IMR-90 (cell line): ENCODE measurements at regions not wholly inside any gene's neighbourhood (a gene's known extent, or its start where the extent isn't known, plus 50 kb on each side); places are given as distances from the start of the nearest gene placed in this dataset.

Source experiments
- ATAC-seq: fragments of 200-7000 bp; cut with Tn5 transposase; 2 replicates; pipeline ENCODE4 v1.9.1; 2020; ENCODE audit warnings: low read depth, mild to moderate bottlenecking, moderate library complexity
- BruUV-seq: library from RNA; stranded (reverse); fragments of 400-500 nt; replicated peaks from 2 replicates; lab custom pipeline; 2021; lab: Mats Ljungman, UMichigan
- CTCF ChIA-PET: fragments of 300-600 bp; formaldehyde crosslinking; extraction: SDS; loops from one replicate; lab custom pipeline; 2021; ENCODE audit warnings: antibody characterized with exemption; lab: Yijun Ruan, JAX
- POLR2A ChIA-PET: fragments of 300-600 bp; sonication (Branson Sonifier 250); formaldehyde crosslinking; loops from one replicate; lab custom pipeline; 2022; ENCODE audit warnings: antibody characterized with exemption; ENCODE audit not compliant: unreplicated experiment; lab: Charles Lee
- DNase-seq: peaks from one replicate; pipeline ENCODE4 v3.0.0; 2013
- H2AFZ ChIP-seq: replicated peaks from 2 replicates; pipeline ENCODE3; 2013; ENCODE audit warnings: low read length, mild to moderate bottlenecking; ENCODE audit not compliant: poor library complexity
- H2AK5ac ChIP-seq: 2 replicates; pipeline ENCODE4 v1.6.1; 2013; ENCODE audit warnings: low read depth, low read length, inconsistent platforms
- H2AK9ac ChIP-seq: replicated peaks from 2 replicates; pipeline ENCODE3; 2013; ENCODE audit warnings: mild to moderate bottlenecking, low read depth, low read length, moderate library complexity; ENCODE audit not compliant: poor library complexity
- H2BK120ac ChIP-seq: 2 replicates; pipeline ENCODE4 v1.6.1; 2013; ENCODE audit warnings: low read depth, low read length, inconsistent platforms
- H2BK15ac ChIP-seq: 3 replicates; pipeline ENCODE4 v1.6.1; 2013; ENCODE audit warnings: low read depth, low read length, inconsistent platforms
- H2BK20ac ChIP-seq: 2 replicates; pipeline ENCODE4 v1.6.1; 2013; ENCODE audit warnings: low read depth, mild to moderate bottlenecking, inconsistent platforms, low read length, moderate library complexity
- H2BK5ac ChIP-seq: 2 replicates; pipeline ENCODE4 v1.6.1; 2013; ENCODE audit warnings: mild to moderate bottlenecking, low read depth, low read length, inconsistent platforms; ENCODE audit not compliant: poor library complexity, severe bottlenecking
- H3K14ac ChIP-seq: replicated peaks from 2 replicates; pipeline ENCODE4 v1.6.1; 2013; ENCODE audit warnings: low read depth, low read length, inconsistent platforms
- H3K18ac ChIP-seq: 2 replicates; pipeline ENCODE4 v1.6.1; 2013; ENCODE audit warnings: low read depth, low read length, control low read depth
- H3K23ac ChIP-seq: 2 replicates; pipeline ENCODE4 v1.6.1; 2013; ENCODE audit warnings: low read depth, low read length, inconsistent platforms
- H3K27ac ChIP-seq: 2 replicates; pipeline ENCODE4 v1.5.1; 2013; ENCODE audit warnings: mild to moderate bottlenecking, control low read depth, low read length; ENCODE audit not compliant: insufficient read depth
- H3K27me3 ChIP-seq: 2 replicates; pipeline ENCODE4 v1.6.1; 2013; ENCODE audit warnings: low read length; ENCODE audit not compliant: control insufficient read depth, insufficient read depth
- H3K36me3 ChIP-seq: 2 replicates; pipeline ENCODE4 v1.6.1; 2013; ENCODE audit warnings: low read length, mixed read lengths; ENCODE audit not compliant: control insufficient read depth, insufficient read depth
- H3K4ac ChIP-seq: 2 replicates; pipeline ENCODE4 v1.6.1; 2013; ENCODE audit warnings: low read depth, low read length, inconsistent platforms
- H3K4me1 ChIP-seq: 2 replicates; pipeline ENCODE4 v1.6.1; 2013; ENCODE audit warnings: low read length, mixed read lengths; ENCODE audit not compliant: control insufficient read depth, insufficient read depth
- H3K4me2 ChIP-seq: 2 replicates; pipeline ENCODE4 v1.6.1; 2013; ENCODE audit warnings: low read depth, mild to moderate bottlenecking, control low read depth, low read length, moderate library complexity
- H3K4me3 ChIP-seq: 2 replicates; pipeline ENCODE4 v1.5.1; 2013; ENCODE audit warnings: low read depth, mild to moderate bottlenecking, control low read depth, low read length, moderate library complexity; ENCODE audit not compliant: insufficient read depth
- H3K56ac ChIP-seq: 2 replicates; pipeline ENCODE4 v1.6.1; 2013; ENCODE audit warnings: low read length, inconsistent platforms; ENCODE audit not compliant: insufficient read depth; ENCODE audit errors: extremely low read depth
- H3K79me1 ChIP-seq, 2 experiments: 2 replicates each; pipeline ENCODE4 v1.6.1; 2013; ENCODE audit warnings: low read length in 2 of 2, inconsistent platforms in 1 of 2, low read depth in 1 of 2
- H3K9ac ChIP-seq: 2 replicates; pipeline ENCODE4 v1.6.1; 2013; ENCODE audit warnings: low read depth, low read length, control low read depth
- H3K9me1 ChIP-seq: 2 replicates; pipeline ENCODE4 v1.6.1; 2013; ENCODE audit warnings: low read length, inconsistent platforms; ENCODE audit not compliant: insufficient read depth
- H3K9me3 ChIP-seq: 2 replicates; pipeline ENCODE4 v1.6.1; 2013; ENCODE audit warnings: low read length; ENCODE audit not compliant: control insufficient read depth, insufficient read depth
- H4K20me1 ChIP-seq: 2 replicates; pipeline ENCODE4 v1.6.1; 2013; ENCODE audit warnings: low read length, inconsistent platforms; ENCODE audit not compliant: insufficient read depth
- H4K5ac ChIP-seq: 2 replicates; pipeline ENCODE4 v1.6.1; 2013; ENCODE audit warnings: mild to moderate bottlenecking, low read depth, low read length, control low read depth
- H4K8ac ChIP-seq, 2 experiments: 2 replicates each; pipeline ENCODE4 v1.6.1; 2013; ENCODE audit warnings: low read depth in 2 of 2, low read length in 2 of 2, control low read depth in 1 of 2, inconsistent platforms in 1 of 2
- H4K91ac ChIP-seq: 2 replicates; pipeline ENCODE4 v1.6.1; 2013; ENCODE audit warnings: low read depth, low read length, inconsistent platforms; ENCODE audit not compliant: insufficient read depth
- CEBPB ChIP-seq: IDR thresholded peaks from 2 replicates; pipeline ENCODE4 v1.6.1; 2012; ENCODE audit warnings: low read depth, low read length, improper control_type of control experiment
- CHD1 ChIP-seq: IDR thresholded peaks from 2 replicates; pipeline ENCODE4 v1.6.1; 2012; ENCODE audit warnings: low read depth, low read length, improper control_type of control experiment
- CTCF ChIP-seq: conservative IDR thresholded peaks from 2 replicates; pipeline ENCODE4 v1.5.1; 2012; ENCODE audit warnings: mild to moderate bottlenecking, low read depth, low read length, improper control_type of control experiment
- ELK1 ChIP-seq: fragments of 150-350 bp; IDR thresholded peaks from 2 replicates; pipeline ENCODE4 v1.6.1; 2016; ENCODE audit warnings: low read depth, mild to moderate bottlenecking, low read length, moderate library complexity, borderline replicate concordance
- FOS ChIP-seq: fragments of 150-350 bp; IDR thresholded peaks from 2 replicates; pipeline ENCODE4 v1.6.1; 2016; ENCODE audit warnings: low read depth, low read length
- MAFK ChIP-seq: IDR thresholded peaks from 2 replicates; pipeline ENCODE4 v1.6.1; 2012; ENCODE audit warnings: low read depth, low read length, improper control_type of control experiment
- MAZ ChIP-seq: IDR thresholded peaks from 2 replicates; pipeline ENCODE4 v1.6.1; 2012; ENCODE audit warnings: low read depth, mild to moderate bottlenecking, low read length, improper control_type of control experiment, moderate library complexity, borderline replicate concordance
- MXI1 ChIP-seq: IDR thresholded peaks from 2 replicates; pipeline ENCODE4 v1.6.1; 2012; ENCODE audit warnings: low read depth, mild to moderate bottlenecking, low read length, moderate library complexity, borderline replicate concordance
- NFE2L2 ChIP-seq: fragments of 150-350 bp; IDR thresholded peaks from 2 replicates; pipeline ENCODE4 v1.6.1; 2016; ENCODE audit warnings: low read depth, mild to moderate bottlenecking, low read length
- RAD21 ChIP-seq: IDR thresholded peaks from 2 replicates; pipeline ENCODE4 v1.6.1; 2012; ENCODE audit warnings: low read length, improper control_type of control experiment
- RCOR1 ChIP-seq: IDR thresholded peaks from 2 replicates; pipeline ENCODE4 v1.6.1; 2012; ENCODE audit warnings: mild to moderate bottlenecking, low read length, improper control_type of control experiment; ENCODE audit not compliant: insufficient replicate concordance
- RFX5 ChIP-seq: IDR thresholded peaks from 2 replicates; pipeline ENCODE4 v1.8.0; 2012; ENCODE audit warnings: low read depth, mild to moderate bottlenecking, low read length, moderate library complexity
- SMC3 ChIP-seq: fragments of 150-350 bp; IDR thresholded peaks from 2 replicates; pipeline ENCODE4 v1.6.1; 2016; ENCODE audit warnings: low read depth, mild to moderate bottlenecking, antibody characterized with exemption, low read length, moderate library complexity
- USF2 ChIP-seq: fragments of 150-350 bp; IDR thresholded peaks from 2 replicates; pipeline ENCODE4 v1.6.1; 2017; ENCODE audit warnings: mild to moderate bottlenecking, antibody characterized with exemption, low read length, low read depth
- WGBS, 2 experiments: methylation state at CpG; one replicate each; pipeline versions ENCODE4 v1.1.5 to v1.1.7; 2013; ENCODE audit warnings: missing lambda C conversion rate in 2 of 2; ENCODE audit not compliant: insufficient read length in 1 of 2; ENCODE audit errors: extremely low coverage in 2 of 2; 5-methylcytosine and 5-hydroxymethylcytosine counted together
- dilution Hi-C: fragments of 300-500 bp; cut with HindIII; formaldehyde crosslinking; loops from one replicate; pipeline ENCODE4 v1.14.3; 2018; ENCODE audit warnings: low sequenced_read_pairs; ENCODE audit not compliant: unreplicated experiment
- in situ Hi-C: fragments of 300-500 bp; cut with MboI; formaldehyde crosslinking; loops from 3 replicates; pipeline ENCODE4 v1.14.3; 2019; ENCODE audit warnings: low sequenced_read_pairs, inconsistent platforms, mixed read lengths
- intact Hi-C: fragments of 100-400 bp; cut with micrococcal nuclease; formaldehyde crosslinking; loops from 2 replicates; pipeline ENCODE4 v1.10.0; 2022

GRCh38 chr12:91256411-91256810 lies 73.8 kb upstream of the DCN start (continued):
- TF ChIP-seq FOS (no peak), SMC3 (no peak), RFX5 (no peak), MAFK (no peak), CHD1 (no peak)

GRCh38 chr12:91252341-91252740 lies 69.7 kb upstream of the DCN start:
- H3K9me3 ChIP-seq: no peaks in the 10 kb centered on the region
- no peak overlapping the region for H3K4ac ChIP-seq
- H2BK5ac ChIP-seq: no peak overlapping the region
- no peak overlapping the region for H3K23ac ChIP-seq
- ChIA-PET CTCF (interaction anchor here (0.6 to 1.4 kb wide), 2 partner anchors 10 to 12 kb away, joined by 3 read pairs; no protein-coding TSS in a partner anchor), POLR2A (no interaction called here)
- no peaks in the 10 kb centered on the region for H3K27me3 ChIP-seq
- H3K27ac ChIP-seq: no peak overlapping the region
- no peak overlapping the region for H4K8ac ChIP-seq
- H2BK15ac ChIP-seq: no peak overlapping the region
- H3K56ac ChIP-seq: no peak overlapping the region
- no peak overlapping the region for H2BK120ac ChIP-seq
- no peak overlapping the region; the same call in 1 of the 2 replicates for H3K18ac ChIP-seq
- no peak overlapping the region for H2AK5ac ChIP-seq
- no peak overlapping the region for H3K14ac ChIP-seq
- in situ Hi-C loops (no loop called here), dilution Hi-C loops (no loop called here), intact Hi-C loops (no loop called here)
- no peak overlapping the region for H4K91ac ChIP-seq
- H3K9ac ChIP-seq: no peak overlapping the region
- peaks cover 3% of the 10 kb centered on the region; the same call in 1 of the 2 replicates for H3K4me1 ChIP-seq
- no peaks in the 10 kb centered on the region for H4K20me1 ChIP-seq
- no peak overlapping the region for H3K4me3 ChIP-seq
- H3K79me1 ChIP-seq: no peaks in the 10 kb centered on the region
- H2AFZ ChIP-seq: no peak overlapping the region
- no peak overlapping the region for H3K4me2 ChIP-seq
- H3K36me3 ChIP-seq: no peaks in the 10 kb centered on the region
- H3K9me1 ChIP-seq: no peaks in the 10 kb centered on the region
- no CpG with 5 or more reads among the region's 3 CpGs for WGBS, 2 experiments
- no peak for DNase-seq
- no TSS peak for BruUV-seq
- no peak for ATAC-seq
- no peak overlapping the region for H2AK9ac ChIP-seq
- H2BK20ac ChIP-seq: no peak overlapping the region
- H4K5ac ChIP-seq: no peak overlapping the region; the same call in 1 of the 2 replicates
- TF ChIP-seq RCOR1: no peak
- TF ChIP-seq MXI1: no peak
- TF ChIP-seq SMC3: no peak
- no peak for TF ChIP-seq CTCF
- no peak for TF ChIP-seq USF2
- no peak for TF ChIP-seq NFE2L2
- no peak for TF ChIP-seq ELK1
- no peak for TF ChIP-seq RFX5
- no peak for TF ChIP-seq MAFK
- TF ChIP-seq CEBPB: no peak
- no peak for TF ChIP-seq CHD1
- TF ChIP-seq MAZ: no peak
- no peak for TF ChIP-seq RAD21
